ENCODE measurements at regions not wholly inside any gene's neighbourhood (a gene's known extent, or its start where the extent isn't known, plus 50 kb on each side); places are given as distances from the start of the nearest gene placed in this dataset.

- WGBS (ENCODE audit: missing lambda C conversion rate) = 77% methylated on average over 5 of the region's 5 CpGs
- CTCF ChIA-PET = no interaction called here
- FAIRE-seq = no peak
Observed at GRCh38 chr10:8502573-8502972, 448.1 kb downstream of the GATA3 start.

GRCh38 chr10:8504499-8504898 lies 450.0 kb downstream of the GATA3 start:
- ChIA-PET CTCF (interaction anchor here (0.6 kb wide), 1 partner anchor 425 kb away, joined by 4 read pairs; no protein-coding TSS in a partner anchor), POLR2A (no interaction called here)
- Histone ChIP-seq H3K4me3 (no peak overlapping the region), H3K4me1 (no peaks in the 10 kb centered on the region), H3K4me2 (no peak overlapping the region), H3K27ac (no peak overlapping the region), H3K9me3 (no peaks in the 10 kb centered on the region)
- no peak for DNase-seq (ENCODE audit: low read depth in 1 of 2, low spot score in 1 of 2)
- no peak for FAIRE-seq
- no peak for TF ChIP-seq SMC3 (IDR thresholded peaks at IDR 0.05)
- ATAC-seq = no peak
- 88% methylated on average over 10 of the region's 10 CpGs for WGBS (ENCODE audit: missing lambda C conversion rate)

More at GRCh38 chr10:8502573-8502972, 448.1 kb downstream of the GATA3 start:
- no peak for DNase-seq (ENCODE audit: low read depth in 1 of 2, low spot score in 1 of 2)
- Histone ChIP-seq H3K4me3 (no peak overlapping the region), H3K4me2 (no peak overlapping the region), H3K4me1 (no peaks in the 10 kb centered on the region), H3K27ac (no peak overlapping the region), H3K9me3 (no peaks in the 10 kb centered on the region)
- POLR2A ChIA-PET = no interaction called here
- TF ChIP-seq REST (IDR thresholded peaks at IDR 0.05) (no peak), POLR2AphosphoS2 (conservative IDR thresholded peaks at IDR 0.05; ENCODE audit: low read length) (no peak), FOSB (CRISPR knock-in tag; IDR thresholded peaks at IDR 0.05) (no peak), PHF8 (IDR thresholded peaks at IDR 0.05; ENCODE audit: borderline replicate concordance, low read depth) (no peak), MAZ (IDR thresholded peaks at IDR 0.05; ENCODE audit: borderline replicate concordance, low read depth, low read length) (no peak), CHD4 (IDR thresholded peaks at IDR 0.05; ENCODE audit: borderline replicate concordance) (no peak), ZSCAN20 (CRISPR knock-in tag; IDR thresholded peaks at IDR 0.05) (no peak), HOXB5 (CRISPR knock-in tag; IDR thresholded peaks at IDR 0.05) (no peak), RARB (CRISPR knock-in tag; IDR thresholded peaks at IDR 0.05) (no peak), PBX3 (IDR thresholded peaks at IDR 0.05) (no peak), SREBF2 (IDR thresholded peaks at IDR 0.05) (no peak), HEYL (CRISPR knock-in tag; IDR thresholded peaks at IDR 0.05) (no peak), NR3C1 (IDR thresholded peaks at IDR 0.05) (no peak), CBX8 (IDR thresholded peaks at IDR 0.05) (no peak), KDM5A (IDR thresholded peaks at IDR 0.05) (no peak), ZC3H11A (IDR thresholded peaks at IDR 0.05) (no peak), HDAC2 (IDR thresholded peaks at IDR 0.05) (no peak), ATOH8 (CRISPR knock-in tag; IDR thresholded peaks at IDR 0.05; ENCODE audit: low read depth) (no peak), JUN (IDR thresholded peaks at IDR 0.05) (no peak)
- no peak for ATAC-seq

GRCh38 chr10:8507156-8507555 lies 452.7 kb downstream of the GATA3 start:
- no peak overlapping the region for H3K4me2 ChIP-seq
- POLR2A ChIA-PET = no interaction called here
- H3K9me3 ChIP-seq = no peaks in the 10 kb centered on the region
- no peaks in the 10 kb centered on the region for H3K4me1 ChIP-seq
- FAIRE-seq (no peak), ATAC-seq (no peak), DNase-seq (ENCODE audit: low read depth in 1 of 2, low spot score in 1 of 2) (no peak)
- no peak overlapping the region for H3K4me3 ChIP-seq
- no peak overlapping the region for H3K27ac ChIP-seq
- no peak for TF ChIP-seq HOXA7 (CRISPR knock-in tag; IDR thresholded peaks at IDR 0.05)
- 71% methylated on average over 3 of the region's 3 CpGs for WGBS (ENCODE audit: missing lambda C conversion rate)
- CTCF ChIA-PET = interaction anchor here (0.6 kb wide), 1 partner anchor 242 kb away, joined by 4 read pairs; no protein-coding TSS in a partner anchor
